CD4-positive, alpha-beta T cell (primary cell): ENCODE measurements at regions not wholly inside any gene's neighbourhood (a gene's known extent, or its start where the extent isn't known, plus 50 kb on each side); places are given as distances from the start of the nearest gene placed in this dataset.

Experiments
- ATAC-seq: fragments of 200-7000 bp; cut with Tn5 transposase; one replicate; pipeline ENCODE4 v1.10.0; 2022; ENCODE audit warnings: mild to moderate bottlenecking; ENCODE audit not compliant: poor library complexity
- CTCF ChIA-PET: fragments of 350-600 bp; sonication (Branson Sonifier 250); formaldehyde crosslinking; loops from one replicate; lab custom pipeline; 2021; ENCODE audit warnings: antibody characterized with exemption, inconsistent platforms; lab: Charles Lee
- POLR2A ChIA-PET: fragments of 350-600 bp; sonication (Branson Sonifier 250); formaldehyde crosslinking; loops from one replicate; lab custom pipeline; 2021; ENCODE audit warnings: antibody characterized with exemption, inconsistent platforms; lab: Charles Lee
- DNase-seq, 14 experiments: peaks; one replicate each; pipeline ENCODE4 v3.0.0-alpha.2; 2013 to 2020; ENCODE audit warnings: mixed read lengths in 2 of 14
- H3K27ac ChIP-seq, 2 donors: one replicate each; pipeline versions ENCODE4 v1.5.1 to v1.7.0; 2013; ENCODE audit warnings: low read length in 2 of 2, low read depth in 1 of 2, mild to moderate bottlenecking in 1 of 2
- H3K27me3 ChIP-seq, 2 experiments: 1 replicate in 1 of 2; 2 replicates in 1 of 2; pipeline versions ENCODE4 v1.6.1 to v1.7.0; 2013; ENCODE audit warnings: low read length in 2 of 2, control low read depth in 1 of 2, mild to moderate bottlenecking in 1 of 2, moderate library complexity in 1 of 2; ENCODE audit not compliant: insufficient read depth in 2 of 2, control insufficient read depth in 1 of 2
- H3K36me3 ChIP-seq: one replicate; pipeline ENCODE4 v1.6.1; 2013; ENCODE audit warnings: low read length, control low read depth; ENCODE audit not compliant: insufficient read depth
- H3K4me1 ChIP-seq: one replicate; pipeline ENCODE4 v1.6.1; 2013; ENCODE audit warnings: low read length, control low read depth; ENCODE audit not compliant: insufficient read depth
- H3K4me3 ChIP-seq: one replicate; pipeline ENCODE4 v1.5.1; 2013; ENCODE audit warnings: mild to moderate bottlenecking, low read length, moderate library complexity
- H3K9me3 ChIP-seq, 2 experiments: 1 replicate in 1 of 2; 2 replicates in 1 of 2; pipeline versions ENCODE4 v1.6.1 to v1.7.0; 2013; ENCODE audit warnings: low read length in 2 of 2, mild to moderate bottlenecking in 2 of 2, control low read depth in 1 of 2, moderate library complexity in 1 of 2; ENCODE audit not compliant: control insufficient read depth in 1 of 2, insufficient read depth in 1 of 2
- H3K27ac Mint-ChIP-seq: one replicate; pipeline ENCODE4 v1.8.0; 2020; ENCODE audit warnings: mixed read lengths
- H3K27me3 Mint-ChIP-seq: one replicate; pipeline ENCODE4 v1.8.0; 2021; ENCODE audit warnings: mixed read lengths
- H3K36me3 Mint-ChIP-seq: one replicate; pipeline ENCODE4 v1.8.0; 2021; ENCODE audit warnings: low read depth, mixed read lengths
- H3K4me1 Mint-ChIP-seq: one replicate; pipeline ENCODE4 v1.8.0; 2021; ENCODE audit warnings: low read depth, mixed read lengths
- H3K4me3 Mint-ChIP-seq: one replicate; pipeline ENCODE4 v1.8.0; 2020; ENCODE audit warnings: mild to moderate bottlenecking, mixed read lengths
- H3K9me3 Mint-ChIP-seq: one replicate; pipeline ENCODE4 v1.8.0; 2020; ENCODE audit warnings: mixed read lengths
- CTCF ChIP-seq: fragments of 200-600 bp; IDR thresholded peaks from one replicate; pipeline ENCODE4 v1.8.0; 2022; ENCODE audit warnings: antibody characterized with exemption, mild to moderate bottlenecking
- intact Hi-C, 2 experiments: fragments of 100-400 bp; cut with DNase I in 1 of 2; cut with micrococcal nuclease in 1 of 2; formaldehyde crosslinking; loops; one replicate each; pipeline versions ENCODE4 v1.15.1 to v1.9.0; 2023 to 2025; cut with DNase I, micrococcal nuclease

GRCh38 chr22:22425783-22426624 lies 82.5 kb downstream of the ZNF280B start:
- Mint-ChIP-seq H3K4me1 (no peaks in the 10 kb centered on the region), H3K27ac (no peak overlapping the region), H3K9me3 (no peaks in the 10 kb centered on the region), H3K27me3 (peaks cover 31% of the 10 kb centered on the region), H3K4me3 (no peak overlapping the region), H3K36me3 (no peaks in the 10 kb centered on the region)
- intact Hi-C loops = no loop called here
- peaks cover 3% of the 10 kb centered on the region for H3K4me1 ChIP-seq
- DNase-seq (no peak), ATAC-seq (no peak)
- peaks cover 3 to 8% of the 10 kb centered on the region in 2 experiments for H3K27me3 ChIP-seq
- TF ChIP-seq CTCF = no peak
- POLR2A ChIA-PET = no interaction called here
- no peak overlapping the region for H3K4me3 ChIP-seq
- no peaks in the 10 kb centered on the region for H3K36me3 ChIP-seq
- H3K9me3 ChIP-seq = no peaks in the 10 kb centered on the region
- CTCF ChIA-PET = no interaction called here
- no peak overlapping the region for H3K27ac ChIP-seq

GRCh38 chr22:22427542-22428065 lies 80.9 kb downstream of the ZNF280B start:
- DNase-seq (no peak), ATAC-seq (no peak)
- Histone ChIP-seq H3K27me3 (peaks cover 3 to 8% of the 10 kb centered on the region in 2 experiments), H3K4me3 (no peak overlapping the region), H3K36me3 (no peaks in the 10 kb centered on the region), H3K4me1 (peaks cover 3% of the 10 kb centered on the region), H3K27ac (no peak overlapping the region), H3K9me3 (no peaks in the 10 kb centered on the region)
- POLR2A ChIA-PET = no interaction called here
- no peak for TF ChIP-seq CTCF
- H3K4me1 Mint-ChIP-seq = no peaks in the 10 kb centered on the region
- CTCF ChIA-PET = no interaction called here
- H3K36me3 Mint-ChIP-seq = no peaks in the 10 kb centered on the region
- H3K27me3 Mint-ChIP-seq = peaks cover 21% of the 10 kb centered on the region
- no peak overlapping the region for H3K4me3 Mint-ChIP-seq
- no peak overlapping the region for H3K27ac Mint-ChIP-seq
- no peaks in the 10 kb centered on the region for H3K9me3 Mint-ChIP-seq
- intact Hi-C loops = no loop called here

- no peaks in the 10 kb centered on the region for H3K36me3 ChIP-seq
- no peak overlapping the region for H3K4me3 ChIP-seq
- ChIA-PET POLR2A (no interaction called here), CTCF (interaction anchor here (0.6 kb wide), 1 partner anchor 201 kb away, joined by 5 read pairs; no protein-coding TSS in a partner anchor)
- H3K36me3 Mint-ChIP-seq = no peaks in the 10 kb centered on the region
- H3K27ac ChIP-seq = no peak overlapping the region
- H3K9me3 ChIP-seq = no peaks in the 10 kb centered on the region
- TF ChIP-seq CTCF = no peak
- H3K4me3 Mint-ChIP-seq = no peak overlapping the region
- H3K27me3 ChIP-seq = peaks cover 3 to 8% of the 10 kb centered on the region in 2 experiments
- ATAC-seq (no peak), DNase-seq (no peak)
- H3K4me1 Mint-ChIP-seq = no peaks in the 10 kb centered on the region
- H3K27me3 Mint-ChIP-seq = peaks cover 18% of the 10 kb centered on the region
- intact Hi-C loops = no loop called here
- no peak overlapping the region for H3K27ac Mint-ChIP-seq
- H3K9me3 Mint-ChIP-seq = no peaks in the 10 kb centered on the region
- no peaks in the 10 kb centered on the region for H3K4me1 ChIP-seq
Observed at GRCh38 chr22:22428222-22429098, 80.1 kb downstream of the ZNF280B start.
